GM12864 (cell line): ENCODE measurements at regions not wholly inside any gene's neighbourhood (a gene's known extent, or its start where the extent isn't known, plus 50 kb on each side); places are given as distances from the start of the nearest gene placed in this dataset.

Source experiments
- DNase-seq: peaks from one replicate; pipeline ENCODE4 v3.0.0-alpha.2; 2011; ENCODE audit warnings: low read depth
- H3K4me3 ChIP-seq: 2 replicates; pipeline ENCODE4 v1.5.1; 2011; ENCODE audit warnings: mild to moderate bottlenecking, low read depth, low read length, control low read depth
- TF ChIP-seq, protein P1 (sequence below): IDR thresholded peaks from 2 replicates; pipeline ENCODE4 v1.5.1; 2011; ENCODE audit warnings: low read depth, mild to moderate bottlenecking, moderate library complexity, low read length, control low read depth, inconsistent platforms; ENCODE audit errors: missing control alignments

DNA sequence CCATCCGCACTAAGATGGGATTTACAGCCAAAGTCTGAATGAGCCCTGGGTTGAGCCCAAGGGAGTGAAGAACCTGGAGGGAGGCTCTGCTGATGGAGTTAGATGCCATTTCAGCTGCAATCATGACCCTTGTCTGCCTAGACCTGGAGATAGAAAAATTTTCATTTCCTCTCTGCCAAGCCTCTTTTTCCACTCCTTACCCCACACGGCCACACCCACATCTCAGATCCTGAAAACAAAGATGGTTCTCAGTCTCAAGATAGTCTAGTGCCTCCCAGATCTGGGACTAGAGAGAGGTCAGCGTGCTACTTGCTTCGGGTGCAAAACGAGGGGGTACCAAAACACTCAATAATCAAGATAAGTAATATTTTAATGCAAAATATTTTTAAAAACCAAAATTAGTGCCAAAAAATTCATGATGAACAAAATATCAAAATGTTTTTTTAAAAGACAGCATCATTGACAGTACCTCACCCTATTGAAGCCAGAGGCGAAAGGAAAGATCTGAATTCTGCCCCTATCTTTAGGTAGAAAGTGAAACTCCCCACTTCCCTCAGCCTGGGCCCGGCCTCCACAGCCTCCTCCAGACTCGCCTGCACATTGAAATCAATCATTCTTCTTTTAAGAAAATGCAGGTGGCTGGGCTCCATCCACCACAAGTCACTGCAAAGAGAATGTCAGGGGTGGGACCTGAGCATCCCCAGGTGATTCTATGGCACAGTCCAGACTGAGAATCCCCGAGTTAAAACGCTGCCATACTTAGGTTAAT, 57.8 kb upstream of the GPR45 start:
- peak; percentile 13 for DNase-seq
- TF ChIP-seq, protein P1, sequence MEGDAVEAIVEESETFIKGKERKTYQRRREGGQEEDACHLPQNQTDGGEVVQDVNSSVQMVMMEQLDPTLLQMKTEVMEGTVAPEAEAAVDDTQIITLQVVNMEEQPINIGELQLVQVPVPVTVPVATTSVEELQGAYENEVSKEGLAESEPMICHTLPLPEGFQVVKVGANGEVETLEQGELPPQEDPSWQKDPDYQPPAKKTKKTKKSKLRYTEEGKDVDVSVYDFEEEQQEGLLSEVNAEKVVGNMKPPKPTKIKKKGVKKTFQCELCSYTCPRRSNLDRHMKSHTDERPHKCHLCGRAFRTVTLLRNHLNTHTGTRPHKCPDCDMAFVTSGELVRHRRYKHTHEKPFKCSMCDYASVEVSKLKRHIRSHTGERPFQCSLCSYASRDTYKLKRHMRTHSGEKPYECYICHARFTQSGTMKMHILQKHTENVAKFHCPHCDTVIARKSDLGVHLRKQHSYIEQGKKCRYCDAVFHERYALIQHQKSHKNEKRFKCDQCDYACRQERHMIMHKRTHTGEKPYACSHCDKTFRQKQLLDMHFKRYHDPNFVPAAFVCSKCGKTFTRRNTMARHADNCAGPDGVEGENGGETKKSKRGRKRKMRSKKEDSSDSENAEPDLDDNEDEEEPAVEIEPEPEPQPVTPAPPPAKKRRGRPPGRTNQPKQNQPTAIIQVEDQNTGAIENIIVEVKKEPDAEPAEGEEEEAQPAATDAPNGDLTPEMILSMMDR, result no peak
- H3K4me3 ChIP-seq, result no peak overlapping the region

- TF ChIP-seq, protein P1, result no peak
- no peak overlapping the region for H3K4me3 ChIP-seq
- DNase-seq, result no peak
Observed at GRCh38 chr2:105184420-105184819, 57.1 kb upstream of the GPR45 start.

DNA sequence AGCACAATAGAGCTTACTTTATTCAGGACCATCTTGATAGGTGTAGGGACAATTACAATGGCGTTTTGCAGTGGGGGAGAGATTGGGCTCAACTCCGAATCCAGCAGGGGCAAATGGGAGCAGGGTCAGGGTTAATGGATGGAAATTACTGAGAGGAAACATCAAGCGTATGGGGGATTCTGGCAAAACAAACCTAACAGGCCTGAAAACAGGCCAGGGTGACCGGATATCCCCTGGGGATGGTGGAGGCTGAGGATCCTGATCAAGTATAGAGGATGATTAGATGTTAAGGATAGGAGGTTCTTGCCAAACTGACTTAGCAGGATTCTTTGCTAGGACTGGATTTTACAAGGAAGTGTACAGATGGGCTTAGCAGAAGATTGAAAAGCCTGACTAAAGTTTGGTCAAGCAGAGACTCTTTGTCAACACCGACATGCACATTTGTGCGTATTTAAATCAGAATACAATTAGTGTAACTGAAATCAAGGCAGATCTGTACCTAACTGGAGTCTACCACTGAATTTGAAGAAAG, 54.5 kb upstream of the GPR45 start:
- H3K4me3 ChIP-seq, result no peak overlapping the region
- DNase-seq, result no peak
- TF ChIP-seq, protein P1, result no peak

DNA sequence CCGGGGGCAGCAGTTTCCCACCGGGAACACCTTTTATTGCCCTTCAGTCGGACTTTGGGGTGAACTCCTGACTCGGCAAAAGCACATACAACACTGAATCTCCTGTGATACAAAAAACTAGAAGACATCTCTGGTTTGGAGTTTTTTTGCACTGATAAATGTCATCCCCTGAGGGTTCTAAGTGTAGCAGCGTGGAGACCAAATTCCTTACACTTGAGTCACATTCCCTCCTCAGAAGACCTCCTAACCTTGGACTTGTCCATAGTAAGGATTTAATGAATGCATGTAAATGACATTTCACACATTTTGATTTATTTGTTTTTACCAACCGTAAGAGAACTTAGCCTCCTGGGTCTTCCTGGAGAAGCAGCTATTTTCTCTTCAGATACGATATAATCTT, 54.0 kb upstream of the GPR45 start:
- TF ChIP-seq, protein P1, result no peak
- no peak overlapping the region for H3K4me3 ChIP-seq
- no peak for DNase-seq

GRCh38 chr2:105188343-105188742, 53.2 kb upstream of the GPR45 start:
- TF ChIP-seq, protein P1, result no peak
- H3K4me3 ChIP-seq, result no peak overlapping the region
- peak; percentile 30 for DNase-seq
